GM06990 (cell line): ENCODE measurements at regions not wholly inside any gene's neighbourhood (a gene's known extent, or its start where the extent isn't known, plus 50 kb on each side); places are given as distances from the start of the nearest gene placed in this dataset.

ENCODE experiments used
- DNase-seq: peaks from one replicate; pipeline ENCODE4 v3.0.0-alpha.2; 2011; ENCODE audit not compliant: insufficient read length; ENCODE audit errors: extremely low read depth
- H3K27me3 ChIP-seq: replicated peaks from 2 replicates; pipeline ENCODE4 v1.6.0; 2011; ENCODE audit warnings: low read length; ENCODE audit not compliant: control insufficient read depth, insufficient read depth
- H3K36me3 ChIP-seq: 2 replicates; pipeline ENCODE4 v1.5.1; 2011; ENCODE audit warnings: low read length; ENCODE audit not compliant: control insufficient read depth, insufficient read depth
- H3K4me3 ChIP-seq: replicated peaks from 2 replicates; pipeline ENCODE4 v1.5.1; 2011; ENCODE audit warnings: low read depth, mild to moderate bottlenecking, control low read depth, low read length
- TF ChIP-seq, protein P1 (sequence below): IDR thresholded peaks from 2 replicates; pipeline ENCODE4 v1.5.1; 2011; ENCODE audit warnings: low read length, control low read depth, mild to moderate bottlenecking, inconsistent platforms; ENCODE audit not compliant: insufficient read depth, poor library complexity, severe bottlenecking

DNA sequence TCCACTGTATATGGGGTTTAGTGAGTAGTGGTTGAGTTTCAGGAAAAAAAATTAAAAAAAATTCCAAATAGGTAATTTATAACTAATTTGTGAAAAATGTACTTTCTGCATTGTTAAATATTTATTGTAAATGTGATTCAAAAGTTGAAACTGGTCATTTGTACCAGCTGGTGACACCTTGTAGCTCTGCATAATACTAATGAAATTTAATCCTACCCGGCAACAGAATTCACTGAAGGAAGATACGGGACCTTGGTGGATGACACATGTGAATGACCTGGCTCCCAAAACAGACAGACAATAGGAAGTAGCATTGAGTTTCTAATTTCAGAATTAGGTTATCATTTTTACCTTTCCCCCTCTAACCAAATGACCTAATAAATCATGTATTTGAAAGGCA, 73.8 kb downstream of the SLITRK6 start:
- H3K4me3 ChIP-seq: no peak overlapping the region
- no peak for DNase-seq
- no peaks in the 10 kb centered on the region for H3K27me3 ChIP-seq
- no peaks in the 10 kb centered on the region for H3K36me3 ChIP-seq
- TF ChIP-seq, protein P1, sequence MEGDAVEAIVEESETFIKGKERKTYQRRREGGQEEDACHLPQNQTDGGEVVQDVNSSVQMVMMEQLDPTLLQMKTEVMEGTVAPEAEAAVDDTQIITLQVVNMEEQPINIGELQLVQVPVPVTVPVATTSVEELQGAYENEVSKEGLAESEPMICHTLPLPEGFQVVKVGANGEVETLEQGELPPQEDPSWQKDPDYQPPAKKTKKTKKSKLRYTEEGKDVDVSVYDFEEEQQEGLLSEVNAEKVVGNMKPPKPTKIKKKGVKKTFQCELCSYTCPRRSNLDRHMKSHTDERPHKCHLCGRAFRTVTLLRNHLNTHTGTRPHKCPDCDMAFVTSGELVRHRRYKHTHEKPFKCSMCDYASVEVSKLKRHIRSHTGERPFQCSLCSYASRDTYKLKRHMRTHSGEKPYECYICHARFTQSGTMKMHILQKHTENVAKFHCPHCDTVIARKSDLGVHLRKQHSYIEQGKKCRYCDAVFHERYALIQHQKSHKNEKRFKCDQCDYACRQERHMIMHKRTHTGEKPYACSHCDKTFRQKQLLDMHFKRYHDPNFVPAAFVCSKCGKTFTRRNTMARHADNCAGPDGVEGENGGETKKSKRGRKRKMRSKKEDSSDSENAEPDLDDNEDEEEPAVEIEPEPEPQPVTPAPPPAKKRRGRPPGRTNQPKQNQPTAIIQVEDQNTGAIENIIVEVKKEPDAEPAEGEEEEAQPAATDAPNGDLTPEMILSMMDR: no peak

DNA sequence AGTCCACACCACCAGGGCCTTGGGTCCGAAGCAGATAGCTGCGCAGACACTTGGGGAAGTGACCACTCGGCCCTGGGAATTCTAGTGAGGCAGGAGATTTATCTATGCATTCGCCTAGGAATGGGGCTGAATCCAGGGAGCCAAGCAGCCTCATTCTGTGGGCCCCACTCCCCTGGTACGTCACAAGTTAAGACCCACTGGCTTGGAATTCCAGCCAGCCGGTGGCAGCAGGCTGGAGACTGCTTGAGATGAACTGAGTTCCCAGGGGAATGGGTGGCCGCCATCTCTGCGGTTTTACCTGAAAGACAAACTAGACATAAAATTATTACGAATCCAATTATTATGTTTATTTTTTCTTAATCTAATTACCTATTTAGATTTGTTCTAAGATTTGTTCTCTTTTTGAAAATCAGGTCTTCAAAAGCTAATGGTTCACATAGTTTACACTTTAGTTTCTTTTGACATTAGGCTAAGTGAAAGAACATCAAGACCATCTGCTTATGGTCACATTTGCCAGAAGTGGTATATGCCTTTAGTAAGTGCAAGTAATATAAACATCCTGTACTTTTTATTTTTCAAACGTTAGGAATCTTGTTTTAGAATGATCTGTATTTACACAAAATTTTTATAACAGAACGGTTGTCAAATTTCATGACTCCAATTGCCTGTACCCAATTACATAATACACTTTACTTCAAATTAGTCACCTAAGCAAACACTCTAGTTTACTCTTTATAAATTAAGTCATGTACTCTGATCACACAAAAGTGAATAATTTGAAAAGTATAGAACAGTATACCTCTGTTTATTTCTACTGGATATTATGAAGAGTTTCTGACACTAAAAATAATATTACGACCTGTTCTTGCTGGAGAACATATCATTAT, 74.4 kb downstream of the SLITRK6 start:
- TF ChIP-seq, protein P1: no peak
- no peak overlapping the region for H3K4me3 ChIP-seq
- no peaks in the 10 kb centered on the region for H3K36me3 ChIP-seq
- no peaks in the 10 kb centered on the region for H3K27me3 ChIP-seq
- no peak for DNase-seq

DNA sequence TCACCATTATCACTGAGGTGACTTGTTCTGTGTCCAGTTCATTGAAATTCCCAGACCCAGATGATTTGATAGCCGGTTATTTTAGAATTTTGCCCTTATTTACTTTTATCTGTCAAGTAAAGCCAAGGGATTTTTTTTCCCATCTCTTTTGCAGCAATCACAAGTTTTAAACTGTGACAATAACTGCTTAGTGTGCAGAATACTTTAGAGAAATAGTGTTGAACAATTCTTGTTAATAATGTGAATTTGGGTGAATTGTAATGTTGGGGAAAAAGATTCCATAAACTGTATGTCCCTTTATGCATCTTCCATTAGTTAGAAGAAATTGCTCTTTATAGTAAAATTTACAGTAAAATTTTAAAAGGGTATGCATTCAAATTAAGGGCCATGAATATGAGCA, 79.5 kb downstream of the SLITRK6 start:
- no peak overlapping the region for H3K4me3 ChIP-seq
- TF ChIP-seq, protein P1: no peak
- H3K27me3 ChIP-seq: no peaks in the 10 kb centered on the region
- no peak for DNase-seq
- H3K36me3 ChIP-seq: no peaks in the 10 kb centered on the region

DNA sequence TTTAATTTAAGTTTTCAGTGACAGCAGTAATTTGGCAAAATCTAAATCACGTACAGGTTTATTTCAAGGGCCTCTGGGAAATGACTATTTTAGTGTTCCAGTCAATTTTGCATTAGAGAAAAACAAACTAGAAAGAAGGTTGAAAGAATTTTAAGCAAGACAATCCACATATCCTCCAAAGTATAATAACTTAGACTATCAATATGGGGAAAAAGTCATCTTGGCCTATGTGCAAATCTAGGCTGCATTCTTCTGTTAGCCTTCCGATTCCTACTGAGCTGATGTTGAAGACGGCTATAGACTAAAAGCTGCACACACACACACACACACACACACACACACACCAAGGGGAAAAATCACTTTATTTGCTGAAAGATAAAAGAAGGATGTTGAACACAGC, 81.3 kb downstream of the SLITRK6 start:
- TF ChIP-seq, protein P1: no peak
- Histone ChIP-seq H3K27me3 (no peaks in the 10 kb centered on the region), H3K36me3 (no peaks in the 10 kb centered on the region), H3K4me3 (no peak overlapping the region)
- no peak for DNase-seq

DNA sequence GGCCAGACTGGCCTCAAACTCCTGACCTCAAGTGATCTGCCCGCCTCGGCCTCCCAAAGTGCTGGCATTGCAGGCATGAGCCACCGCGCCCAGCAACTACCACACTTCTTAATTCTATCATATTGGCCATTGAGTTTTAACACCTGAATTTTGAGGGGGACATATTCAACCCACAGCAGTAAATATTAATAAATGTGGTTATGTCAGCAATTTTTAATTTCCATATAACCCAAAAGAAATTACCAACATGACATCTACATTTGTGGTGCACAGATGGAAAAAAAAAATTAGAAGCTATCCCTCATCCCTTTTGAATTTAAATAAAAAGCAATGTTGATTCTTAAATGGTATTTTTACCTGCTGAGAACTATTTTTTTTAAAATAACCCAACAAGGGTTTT, 88.7 kb downstream of the SLITRK6 start:
- Histone ChIP-seq H3K4me3 (no peak overlapping the region), H3K27me3 (no peaks in the 10 kb centered on the region), H3K36me3 (no peaks in the 10 kb centered on the region)
- DNase-seq: no peak
- TF ChIP-seq, protein P1: no peak
